Vagina (tissue), 2 donors: ENCODE measurements at regions not wholly inside any gene's neighbourhood (a gene's known extent, or its start where the extent isn't known, plus 50 kb on each side); places are given as distances from the start of the nearest gene placed in this dataset.

ENCODE experiments used
- DNase-seq, 2 donors: peaks; one replicate each; pipeline ENCODE4 v3.0.0-alpha.2; 2017; ENCODE audit errors: extremely low spot score in 2 of 2
- H3K27ac ChIP-seq: fragments of 200-600 bp; sonication (generic); one replicate; pipeline ENCODE4 v1.5.1; 2019
- H3K27me3 ChIP-seq: fragments of 200-600 bp; sonication (generic); one replicate; pipeline ENCODE4 v1.5.1; 2019
- H3K36me3 ChIP-seq, 2 donors: fragments of 200-600 bp; sonication (generic); one replicate each; pipeline ENCODE4 v1.5.1; 2017 to 2019
- H3K4me1 ChIP-seq: fragments of 200-600 bp; sonication (generic); one replicate; pipeline ENCODE4 v1.5.1; 2019
- H3K4me3 ChIP-seq, 2 donors: fragments of 200-600 bp; sonication (generic); 1 replicate in 1 of 2; 2 replicates in 1 of 2; pipeline ENCODE4 v1.5.1; 2016 to 2019
- H3K9me3 ChIP-seq: fragments of 200-600 bp; sonication (generic); one replicate; pipeline ENCODE4 v1.5.1; 2019
- POLR2A ChIP-seq, 2 donors: fragments of 450-650 bp; IDR thresholded peaks; one replicate each; pipeline ENCODE4 v1.6.1; 2017; ENCODE audit warnings: antibody characterized with exemption in 2 of 2, mild to moderate bottlenecking in 2 of 2, moderate library complexity in 2 of 2
- POLR2AphosphoS5 ChIP-seq, 2 donors: sonication (generic); formaldehyde crosslinking; IDR thresholded peaks; one replicate each; pipeline ENCODE4 v1.9.0; 2017; ENCODE audit warnings: antibody characterized with exemption in 2 of 2, mild to moderate bottlenecking in 2 of 2, low read depth in 1 of 2; ENCODE audit not compliant: insufficient read depth in 1 of 2
- intact Hi-C: fragments of 100-400 bp; cut with DNase I; formaldehyde crosslinking; loops from one replicate; pipeline ENCODE4 v1.15.1; 2023
- TF ChIP-seq, protein P1 (sequence below), 3 experiments: fragments of 450-650 bp in 2 of 3; fragments of 200-600 bp in 1 of 3; sonication (generic) in 1 of 3; IDR thresholded peaks; one replicate each; pipeline ENCODE4 v1.5.1; 2017 to 2019; ENCODE audit warnings: antibody characterized with exemption in 3 of 3, mild to moderate bottlenecking in 2 of 3, moderate library complexity in 2 of 3

DNA sequence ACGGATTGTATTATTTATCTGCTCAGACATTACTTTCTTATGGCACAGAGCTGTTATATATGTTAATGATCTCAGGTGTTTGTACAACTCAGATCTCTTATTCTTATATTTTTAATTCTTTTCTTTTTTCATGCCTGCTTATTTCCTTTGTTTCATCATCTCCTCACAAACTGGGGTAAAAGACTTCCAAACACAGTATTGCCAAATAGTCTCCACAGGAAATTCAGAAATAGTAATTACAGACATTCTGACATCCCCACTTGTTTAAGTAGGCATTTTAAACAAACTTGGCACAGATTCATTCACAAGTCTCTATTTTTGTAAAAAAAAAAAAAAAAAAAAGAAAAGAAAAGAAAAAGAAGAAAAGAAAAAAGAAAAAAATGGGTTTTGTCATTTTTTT is 129.7 kb upstream of the USP38 start:
- DNase-seq: no peak
- TF ChIP-seq, protein P1, sequence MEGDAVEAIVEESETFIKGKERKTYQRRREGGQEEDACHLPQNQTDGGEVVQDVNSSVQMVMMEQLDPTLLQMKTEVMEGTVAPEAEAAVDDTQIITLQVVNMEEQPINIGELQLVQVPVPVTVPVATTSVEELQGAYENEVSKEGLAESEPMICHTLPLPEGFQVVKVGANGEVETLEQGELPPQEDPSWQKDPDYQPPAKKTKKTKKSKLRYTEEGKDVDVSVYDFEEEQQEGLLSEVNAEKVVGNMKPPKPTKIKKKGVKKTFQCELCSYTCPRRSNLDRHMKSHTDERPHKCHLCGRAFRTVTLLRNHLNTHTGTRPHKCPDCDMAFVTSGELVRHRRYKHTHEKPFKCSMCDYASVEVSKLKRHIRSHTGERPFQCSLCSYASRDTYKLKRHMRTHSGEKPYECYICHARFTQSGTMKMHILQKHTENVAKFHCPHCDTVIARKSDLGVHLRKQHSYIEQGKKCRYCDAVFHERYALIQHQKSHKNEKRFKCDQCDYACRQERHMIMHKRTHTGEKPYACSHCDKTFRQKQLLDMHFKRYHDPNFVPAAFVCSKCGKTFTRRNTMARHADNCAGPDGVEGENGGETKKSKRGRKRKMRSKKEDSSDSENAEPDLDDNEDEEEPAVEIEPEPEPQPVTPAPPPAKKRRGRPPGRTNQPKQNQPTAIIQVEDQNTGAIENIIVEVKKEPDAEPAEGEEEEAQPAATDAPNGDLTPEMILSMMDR (IDR thresholded peaks at IDR 0.05): no peak
- TF ChIP-seq POLR2AphosphoS5 (IDR thresholded peaks at IDR 0.05; ENCODE audit: insufficient read depth in 1 of 2, low read depth in 1 of 2) (no peak), POLR2A (IDR thresholded peaks at IDR 0.05) (no peak)
- no peaks in the 10 kb centered on the region for H3K27me3 ChIP-seq
- H3K4me1 ChIP-seq: no peaks in the 10 kb centered on the region
- intact Hi-C loops: no loop called here
- no peak overlapping the region for H3K4me3 ChIP-seq
- no peaks in the 10 kb centered on the region for H3K9me3 ChIP-seq
- no peak overlapping the region for H3K27ac ChIP-seq
- no peaks in the 10 kb centered on the region for H3K36me3 ChIP-seq

DNA sequence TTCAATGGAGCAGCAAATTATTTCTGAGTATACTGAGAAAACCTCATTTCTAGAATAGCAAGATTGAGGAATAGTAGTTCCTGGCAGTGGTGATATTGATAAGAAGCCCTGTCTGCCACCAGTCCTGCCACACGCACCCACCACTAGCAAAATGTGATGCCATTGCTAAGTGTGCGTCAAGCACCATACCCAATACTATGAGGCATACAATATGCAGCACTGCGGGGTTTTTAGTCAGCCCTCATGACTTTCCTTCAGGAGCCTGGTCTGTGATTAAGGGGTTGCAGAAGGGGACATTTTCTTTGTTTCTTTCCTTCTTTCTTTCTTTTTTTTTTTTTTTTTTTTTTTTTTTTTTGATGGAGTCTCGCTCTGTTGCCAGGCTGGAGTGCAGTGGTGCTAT is 128.7 kb upstream of the USP38 start:
- Histone ChIP-seq H3K4me1 (no peaks in the 10 kb centered on the region), H3K9me3 (no peaks in the 10 kb centered on the region), H3K36me3 (no peaks in the 10 kb centered on the region), H3K27me3 (no peaks in the 10 kb centered on the region), H3K4me3 (no peak overlapping the region), H3K27ac (no peak overlapping the region)
- intact Hi-C loops: no loop called here
- no peak for DNase-seq
- TF ChIP-seq, protein P1 (IDR thresholded peaks at IDR 0.05): no peak
- no peak for TF ChIP-seq POLR2A (IDR thresholded peaks at IDR 0.05)
- no peak for TF ChIP-seq POLR2AphosphoS5 (IDR thresholded peaks at IDR 0.05; ENCODE audit: insufficient read depth in 1 of 2, low read depth in 1 of 2)

DNA sequence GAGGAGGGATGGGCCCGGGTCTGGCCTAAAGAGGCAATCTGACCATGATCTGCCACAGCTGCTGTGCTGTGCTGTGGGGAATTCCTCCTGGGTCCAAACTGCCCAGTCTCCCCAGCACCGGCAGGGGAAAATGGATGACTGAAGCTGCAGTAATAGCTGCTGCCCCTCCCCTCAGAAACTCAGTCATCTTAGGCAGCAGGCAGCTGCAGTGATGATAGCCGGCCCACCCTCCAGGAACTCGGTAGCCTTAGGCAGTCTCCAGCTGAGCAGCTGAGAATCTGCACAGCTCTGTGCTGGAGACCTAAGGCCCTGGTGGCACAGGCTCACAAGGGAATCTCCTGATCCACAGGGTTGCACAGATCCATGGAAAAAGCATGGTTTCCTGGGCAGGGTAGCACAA is 113.4 kb upstream of the USP38 start:
- TF ChIP-seq POLR2A (IDR thresholded peaks at IDR 0.05) (no peak), POLR2AphosphoS5 (IDR thresholded peaks at IDR 0.05; ENCODE audit: insufficient read depth in 1 of 2, low read depth in 1 of 2) (no peak)
- TF ChIP-seq, protein P1 (IDR thresholded peaks at IDR 0.05): no peak
- no peak for DNase-seq
- Histone ChIP-seq H3K9me3 (no peaks in the 10 kb centered on the region), H3K27me3 (no peaks in the 10 kb centered on the region), H3K36me3 (no peaks in the 10 kb centered on the region), H3K27ac (no peak overlapping the region), H3K4me1 (no peaks in the 10 kb centered on the region), H3K4me3 (no peak overlapping the region)
- intact Hi-C loops: no loop called here

DNA sequence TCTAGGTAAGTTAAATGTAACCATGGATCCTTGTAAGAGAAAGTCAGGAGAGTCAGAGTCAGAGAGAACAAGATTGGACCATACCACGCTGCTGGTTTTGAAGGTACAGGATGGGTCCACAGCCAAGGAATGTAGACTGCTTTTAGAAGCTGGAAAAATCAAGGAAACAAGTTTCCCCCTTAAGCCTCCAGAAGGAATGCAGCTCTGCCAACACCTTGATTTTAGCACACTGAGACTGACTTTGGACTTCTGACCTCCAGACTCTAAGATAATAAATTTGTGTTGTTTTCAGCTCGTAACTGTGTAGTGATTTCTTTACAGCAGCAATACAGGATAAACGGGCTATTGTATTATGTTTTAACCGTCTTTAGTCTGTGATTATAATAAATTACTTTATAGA is 108.0 kb upstream of the USP38 start:
- Histone ChIP-seq H3K27ac (no peak overlapping the region), H3K9me3 (no peaks in the 10 kb centered on the region), H3K36me3 (no peaks in the 10 kb centered on the region), H3K4me1 (no peaks in the 10 kb centered on the region), H3K4me3 (no peak overlapping the region), H3K27me3 (no peaks in the 10 kb centered on the region)
- TF ChIP-seq POLR2AphosphoS5 (IDR thresholded peaks at IDR 0.05; ENCODE audit: insufficient read depth in 1 of 2, low read depth in 1 of 2) (no peak), POLR2A (IDR thresholded peaks at IDR 0.05) (no peak)
- TF ChIP-seq, protein P1 (IDR thresholded peaks at IDR 0.05): no peak
- DNase-seq: no peak
- intact Hi-C loops: no loop called here

DNA sequence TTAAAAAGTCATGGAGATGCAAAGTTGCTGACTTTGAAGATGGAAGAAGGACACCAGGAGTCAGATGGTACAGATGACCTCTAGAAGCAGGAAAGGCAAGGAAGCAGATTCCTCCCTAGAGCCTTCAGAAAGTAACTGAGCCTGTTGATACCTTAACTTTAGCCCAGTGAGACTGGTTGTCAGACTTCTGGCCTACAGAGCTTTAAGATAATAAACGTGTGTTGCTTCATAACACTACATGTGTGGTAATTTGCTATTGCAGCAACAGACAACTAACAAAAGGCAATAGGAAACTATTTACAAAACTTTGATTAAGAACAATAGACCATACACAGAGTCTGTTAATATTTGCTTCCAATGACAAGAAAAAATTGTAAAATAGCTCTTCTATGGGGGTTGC is 102.0 kb upstream of the USP38 start:
- Histone ChIP-seq H3K4me1 (no peaks in the 10 kb centered on the region), H3K36me3 (no peaks in the 10 kb centered on the region), H3K27ac (no peak overlapping the region), H3K4me3 (no peak overlapping the region), H3K9me3 (no peaks in the 10 kb centered on the region), H3K27me3 (no peaks in the 10 kb centered on the region)
- no peak for DNase-seq
- TF ChIP-seq, protein P1 (IDR thresholded peaks at IDR 0.05): no peak
- TF ChIP-seq POLR2AphosphoS5 (IDR thresholded peaks at IDR 0.05; ENCODE audit: insufficient read depth in 1 of 2, low read depth in 1 of 2): no peak
- TF ChIP-seq POLR2A (IDR thresholded peaks at IDR 0.05): no peak
- intact Hi-C loops: no loop called here
